ENCODE measurements at regions not wholly inside any gene's neighbourhood (a gene's known extent, or its start where the extent isn't known, plus 50 kb on each side); places are given as distances from the start of the nearest gene placed in this dataset.
"Not testable (repeated sequence)": the region's sequence is repeated elsewhere in the genome, so short reads cannot be mapped to it uniquely, and the experiment has no call there.

- no peak for DNase-seq
Measured at GRCh38 chr15:38992506-38992905, 427.9 kb upstream of the RASGRP1 start.

DNA sequence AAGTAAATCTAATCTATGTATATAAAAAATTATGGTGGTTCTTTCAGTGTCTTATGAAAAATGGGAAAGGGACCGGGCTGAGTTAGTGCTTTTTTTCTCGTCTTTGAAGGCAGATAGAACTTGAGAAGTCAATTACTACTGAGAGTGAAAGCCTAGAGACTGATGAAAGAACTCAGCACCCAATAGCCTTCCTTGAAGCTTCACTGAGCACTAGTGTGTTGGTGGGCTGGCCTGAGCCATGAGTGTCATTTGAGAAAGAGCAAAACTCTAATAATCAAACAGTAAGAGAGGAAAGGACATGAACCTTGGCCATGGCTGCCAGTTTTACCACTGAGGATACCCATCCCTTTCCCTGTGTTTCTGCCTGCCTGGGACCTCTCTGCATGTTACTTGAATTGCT, 428.3 kb upstream of the RASGRP1 start:
- DNase-seq, result no peak

DNA sequence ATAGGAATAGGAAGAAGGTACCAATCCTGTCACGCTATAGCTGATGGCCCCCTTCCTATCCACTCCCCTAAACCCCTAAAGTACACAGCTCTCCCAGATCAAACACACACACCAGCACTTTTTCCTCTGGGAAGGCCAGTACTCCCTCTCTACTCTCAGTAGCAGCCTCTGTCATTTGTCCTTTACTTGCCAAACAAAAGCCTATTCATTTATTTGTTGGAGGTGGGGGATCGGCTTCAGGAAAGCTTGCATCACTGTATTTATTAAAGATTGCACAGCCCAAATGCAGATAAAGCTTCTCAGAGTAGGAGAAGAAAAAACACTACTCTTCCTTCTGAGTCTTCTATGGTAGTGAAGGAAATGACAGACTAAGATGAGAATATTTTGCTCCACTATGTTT, 429.7 kb upstream of the RASGRP1 start:
- DNase-seq, result no peak

DNA sequence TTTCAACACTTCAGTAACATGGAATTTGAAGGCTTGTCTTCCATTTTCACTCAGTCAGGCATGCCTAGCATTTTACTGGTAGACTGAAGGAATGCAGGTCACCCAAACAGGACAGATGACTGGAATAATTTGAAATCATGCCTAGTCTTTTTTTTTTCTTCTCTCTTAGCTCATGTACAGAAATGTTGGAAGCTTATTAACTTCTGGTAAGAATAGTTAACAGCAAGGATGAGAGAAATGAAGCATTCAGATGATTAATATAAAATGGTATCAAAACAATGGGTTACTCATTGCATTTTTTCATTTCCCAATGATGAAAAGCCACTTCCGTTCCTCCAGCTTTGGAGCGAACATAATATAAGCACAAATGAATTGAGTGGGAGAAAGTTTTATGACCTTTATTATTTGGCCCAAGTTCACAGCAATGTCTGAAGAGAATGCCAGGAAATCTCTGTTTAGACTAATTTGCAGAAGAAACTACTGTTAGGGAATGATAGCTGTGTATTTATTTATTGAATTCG, 431.6 kb upstream of the RASGRP1 start:
- DNase-seq, result no peak

- DNase-seq, result no peak
Measured at GRCh38 chr15:38997841-38998240, 433.2 kb upstream of the RASGRP1 start.

GRCh38 chr15:39000008-39000734, 435.6 kb upstream of the RASGRP1 start:
- no peak for DNase-seq

DNA sequence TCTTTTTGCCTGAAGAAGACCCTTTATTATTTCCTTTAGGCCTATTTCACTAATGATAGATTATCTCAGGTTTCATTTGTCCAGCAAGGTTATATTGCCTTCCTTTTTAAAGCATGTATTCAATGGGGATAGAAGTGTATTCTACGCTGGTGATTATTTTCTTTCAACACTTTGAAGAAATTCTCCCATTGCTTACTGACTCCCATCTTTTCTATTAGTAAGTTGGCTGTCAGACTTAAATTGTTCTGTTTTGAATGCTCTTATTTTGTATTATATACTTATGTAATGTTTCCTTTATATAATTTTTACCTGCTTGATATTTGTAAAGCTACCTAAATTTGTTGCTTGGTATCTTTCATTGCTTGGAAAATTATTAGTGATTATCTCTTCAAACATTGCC, 445.1 kb upstream of the RASGRP1 start:
- no peak for DNase-seq

DNA sequence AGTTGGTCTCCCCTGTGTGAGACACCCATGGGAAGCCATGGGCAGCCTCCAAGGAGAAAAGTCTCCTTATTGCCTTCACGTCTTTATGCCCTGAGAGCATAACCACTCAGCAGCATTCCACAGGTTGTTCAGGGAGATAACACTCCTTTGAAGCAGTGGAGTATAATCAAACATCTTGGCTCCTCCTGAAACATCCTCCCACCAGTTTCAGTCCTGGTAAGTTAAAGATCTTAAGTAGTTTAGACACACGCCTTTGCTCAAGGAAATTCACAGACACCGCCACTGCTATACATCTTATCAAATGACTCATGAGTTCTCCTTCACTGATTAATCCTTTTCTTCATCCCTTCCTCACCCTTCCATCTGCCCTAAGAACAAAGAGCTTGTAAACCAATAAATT, 446.5 kb upstream of the RASGRP1 start:
- DNase-seq, result not testable (repeated sequence)

GRCh38 chr15:39013262-39013661, 448.6 kb upstream of the RASGRP1 start:
- DNase-seq, result no peak

GRCh38 chr15:39014682-39015081, 450.1 kb upstream of the RASGRP1 start:
- no peak for DNase-seq

- no peak for DNase-seq
Measured at GRCh38 chr15:39016706-39017105, 452.1 kb upstream of the RASGRP1 start.

DNA sequence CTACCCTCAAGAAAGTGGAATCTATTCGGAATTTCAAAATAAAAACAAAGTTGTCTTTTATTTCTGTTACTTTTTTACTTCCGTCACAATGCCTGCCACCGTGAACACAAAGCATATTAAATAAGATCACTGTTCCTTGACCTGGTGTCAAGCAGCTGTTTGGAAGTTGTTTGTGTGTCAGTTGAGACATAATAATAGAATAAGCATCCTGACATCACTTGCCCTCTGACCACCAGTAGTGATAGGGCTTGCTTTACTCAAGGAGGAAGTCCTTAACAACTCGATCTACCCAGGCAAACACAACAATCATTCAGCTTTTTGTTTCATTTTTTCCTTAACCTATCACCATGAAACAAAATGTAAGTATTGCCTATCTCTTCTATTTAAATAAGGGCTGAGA, 454.4 kb upstream of the RASGRP1 start:
- no peak for DNase-seq

DNA sequence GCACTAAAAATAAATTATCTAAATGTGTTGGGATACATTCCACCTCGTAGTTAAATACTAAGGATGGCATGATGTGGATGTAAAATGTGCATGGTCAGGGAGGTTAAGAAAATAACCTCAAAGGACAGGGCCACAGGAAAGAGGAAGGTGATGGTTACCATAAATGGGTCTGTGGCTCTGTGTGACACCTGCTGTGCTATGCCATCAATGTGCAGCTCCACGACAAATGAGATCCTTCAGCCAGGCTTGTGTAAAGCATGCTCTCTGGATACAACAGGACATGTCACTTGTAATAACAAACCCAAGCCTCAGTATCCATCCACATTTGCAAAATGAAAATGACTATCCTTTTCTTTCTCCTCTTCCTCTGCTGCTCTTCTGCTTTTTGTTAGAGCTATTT, 456.7 kb upstream of the RASGRP1 start:
- DNase-seq, result peak; percentile 24

DNA sequence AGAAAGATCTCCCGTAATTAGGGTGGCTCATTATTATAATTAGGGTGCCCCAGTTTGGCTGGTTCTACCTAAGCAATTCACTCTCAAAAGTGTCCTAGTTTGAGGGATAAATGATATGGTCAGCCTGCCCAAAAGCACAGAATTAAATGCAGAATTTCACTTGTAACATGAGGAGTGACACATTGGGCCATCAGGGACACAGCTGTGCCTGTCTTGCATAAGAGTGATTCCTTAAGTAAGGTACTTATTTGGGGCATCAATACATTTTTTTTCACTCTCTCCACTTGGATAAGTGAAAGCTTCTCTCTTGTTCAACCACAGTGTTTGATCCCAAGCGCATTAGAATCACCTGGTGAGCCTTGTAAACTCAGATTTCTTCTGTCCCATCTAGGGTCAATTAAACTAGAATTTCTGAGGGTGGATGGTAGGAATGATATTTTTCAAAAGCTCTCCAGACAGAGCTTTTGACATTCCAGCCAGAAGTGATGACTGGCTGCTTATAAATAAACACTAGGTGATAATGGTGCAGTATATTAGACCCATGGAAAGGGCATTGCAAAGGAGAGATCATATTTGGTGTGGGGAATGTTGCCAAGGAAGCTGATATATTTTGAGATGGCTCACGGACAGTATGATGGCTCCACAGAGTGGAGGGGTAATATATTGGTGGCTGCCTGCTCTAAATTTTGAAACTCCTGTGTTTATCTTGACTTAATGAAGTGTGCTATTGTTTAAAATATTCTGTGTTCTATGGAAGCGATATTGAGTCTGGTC, 458.1 kb upstream of the RASGRP1 start:
- no peak for DNase-seq

- DNase-seq, result no peak
Measured at GRCh38 chr15:39025321-39025720, 460.7 kb upstream of the RASGRP1 start.

DNA sequence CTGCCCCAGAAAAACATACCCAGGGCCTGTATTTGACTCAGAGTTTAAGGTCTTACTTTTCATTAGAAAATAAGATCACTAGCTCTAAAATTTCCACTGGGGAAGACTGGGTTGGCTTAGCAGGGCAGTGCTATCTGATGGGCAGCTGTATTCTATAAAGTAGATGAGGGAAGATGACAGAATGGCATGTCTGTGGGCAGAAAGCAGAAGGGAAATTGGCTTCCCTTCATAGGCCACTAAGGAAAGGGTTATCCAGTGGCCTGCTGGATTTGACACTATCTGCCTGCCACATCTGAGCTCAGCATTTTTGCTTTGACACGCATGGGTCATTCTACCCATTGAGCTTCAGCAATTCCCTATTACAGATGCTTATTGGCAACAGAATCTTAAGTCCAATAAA, 461.3 kb upstream of the RASGRP1 start:
- DNase-seq, result no peak

- no peak for DNase-seq
Measured at GRCh38 chr15:39028069-39028468, 463.5 kb upstream of the RASGRP1 start.

- DNase-seq, result no peak
Measured at GRCh38 chr15:39029741-39030140, 465.1 kb upstream of the RASGRP1 start.

GRCh38 chr15:39030291-39031070, 465.9 kb upstream of the RASGRP1 start:
- no peak for DNase-seq

- no peak for DNase-seq
Measured at GRCh38 chr15:39031596-39031995, 467.0 kb upstream of the RASGRP1 start.

DNA sequence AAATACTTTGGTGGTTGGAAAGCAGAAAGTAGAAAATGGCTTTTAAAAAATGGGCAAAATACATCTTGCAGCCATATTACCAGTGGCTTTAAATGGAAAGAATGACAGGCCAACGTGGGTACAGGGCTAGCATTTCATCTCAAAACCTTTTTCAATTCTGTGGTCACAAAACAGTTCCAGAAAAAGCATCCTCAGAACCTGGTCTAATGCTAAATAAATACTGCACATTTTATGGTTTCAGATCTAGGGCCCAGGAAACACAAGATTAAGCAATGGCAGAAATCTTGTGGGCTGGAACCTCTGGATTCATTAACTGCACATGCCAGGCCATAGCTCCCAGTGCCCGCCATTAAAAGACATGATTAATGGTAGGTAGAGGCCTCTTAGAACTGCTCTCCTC, 470.2 kb upstream of the RASGRP1 start:
- no peak for DNase-seq

- DNase-seq, result not testable (repeated sequence)
Measured at GRCh38 chr15:39037611-39038010, 473.0 kb upstream of the RASGRP1 start.

DNA sequence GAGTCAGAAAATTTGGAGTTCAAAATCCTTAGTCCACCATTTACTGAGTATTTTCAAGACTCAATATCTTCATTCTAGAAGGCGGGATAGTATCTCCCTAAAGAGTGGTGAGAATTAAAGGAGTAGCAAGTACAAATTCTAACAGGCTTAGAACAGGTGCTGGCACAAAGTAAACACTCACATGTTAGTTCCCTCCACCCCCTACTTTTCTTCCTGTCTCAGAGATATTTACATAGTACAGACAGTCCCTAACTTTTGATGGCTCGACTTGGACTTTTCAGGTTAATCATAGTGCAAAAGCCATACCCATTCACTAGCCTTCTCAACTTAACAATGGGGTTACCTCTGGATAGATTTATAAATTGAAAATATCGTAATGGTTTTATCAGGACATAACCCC, 476.2 kb upstream of the RASGRP1 start:
- DNase-seq, result no peak
